Stimulated activated naive CD4-positive, alpha-beta T cell treated with Interleukin-2 at 50 U/mL for 16 hours (primary cell): ENCODE measurements at regions not wholly inside any gene's neighbourhood (a gene's known extent, or its start where the extent isn't known, plus 50 kb on each side); places are given as distances from the start of the nearest gene placed in this dataset.
"Not testable (repeated sequence)": the region's sequence is repeated elsewhere in the genome, so short reads cannot be mapped to it uniquely, and the experiment has no call there.

Source experiments
- DNase-seq: peaks from one replicate; lab custom pipeline; 2025; lab: John Stamatoyannopoulos, UW

DNA sequence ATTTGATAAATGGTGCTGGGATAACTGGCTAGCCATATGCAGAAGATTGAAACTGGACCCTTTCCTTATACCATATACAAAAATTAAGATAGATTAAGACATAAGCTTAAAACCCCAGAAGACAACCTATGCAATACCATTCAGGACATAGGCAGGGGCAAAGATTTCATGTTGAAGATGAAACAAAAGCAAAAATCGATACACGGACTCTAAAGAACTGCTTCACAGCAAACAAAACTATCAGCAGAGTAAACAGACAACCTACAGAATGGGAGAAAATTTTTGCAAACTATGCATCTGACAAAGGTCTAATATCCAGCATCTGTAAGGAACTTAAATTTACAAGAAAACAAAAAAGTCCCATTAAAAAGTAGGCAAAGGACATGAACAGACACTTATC, 255.9 kb downstream of the TINAG start:
- DNase-seq: not testable (repeated sequence)

DNA sequence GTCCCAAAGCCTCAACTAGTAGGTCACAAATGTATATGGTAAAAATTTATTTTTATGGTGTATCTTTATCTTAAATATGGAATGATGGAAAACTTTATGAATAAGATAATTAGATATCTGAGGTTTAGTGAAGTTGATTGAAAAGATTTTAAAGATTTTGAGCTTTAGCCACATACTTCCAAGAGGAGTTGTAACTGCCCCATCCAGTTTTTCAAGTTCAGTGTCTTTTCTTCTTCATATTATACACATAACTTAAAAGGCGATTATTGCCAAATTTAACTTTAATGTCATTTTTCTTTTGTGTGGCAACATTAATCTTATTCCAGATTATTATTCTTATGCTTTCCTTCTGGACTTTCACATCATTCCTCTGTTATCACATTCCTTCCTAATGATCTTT, 266.4 kb downstream of the TINAG start:
- DNase-seq: no peak

DNA sequence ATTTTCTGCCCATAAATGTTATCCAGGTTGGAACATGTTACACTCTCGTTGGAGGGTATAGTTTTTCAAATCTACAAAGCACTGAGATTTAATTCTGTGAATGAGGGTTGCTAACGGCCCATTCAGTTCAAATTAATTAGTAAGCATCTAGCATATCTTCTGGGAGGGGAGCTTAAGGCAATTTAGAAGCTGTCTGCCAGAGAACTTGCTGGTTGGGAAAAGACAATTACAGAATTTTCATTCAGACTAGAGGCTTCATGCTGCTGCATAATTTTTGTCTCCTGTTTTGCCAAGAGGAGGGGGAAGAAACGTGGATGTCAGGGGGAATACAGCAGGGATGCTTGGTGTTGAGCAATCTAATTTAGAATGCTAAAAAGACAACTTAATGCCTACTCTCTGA, 268.3 kb upstream of the FAM83B start:
- DNase-seq: no peak

DNA sequence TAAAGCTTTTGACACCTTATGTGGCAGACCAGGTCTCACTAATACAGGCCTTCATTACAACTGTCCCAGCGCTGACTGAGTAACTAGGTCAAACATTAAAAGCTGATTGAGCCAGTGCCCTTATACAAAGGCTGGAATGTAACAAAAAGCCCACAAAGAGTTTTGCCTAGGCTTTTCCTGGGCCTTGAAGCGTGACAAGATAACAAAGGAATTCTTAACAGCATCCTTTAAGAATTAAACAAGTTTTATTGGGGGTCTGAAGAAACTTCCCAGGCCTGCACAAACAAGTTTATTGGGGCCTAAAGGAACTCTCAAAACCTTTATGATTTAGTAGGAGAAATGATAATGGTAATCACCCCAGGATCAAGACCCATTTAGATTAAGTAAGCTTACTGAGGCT, 267.6 kb upstream of the FAM83B start:
- no peak for DNase-seq

DNA sequence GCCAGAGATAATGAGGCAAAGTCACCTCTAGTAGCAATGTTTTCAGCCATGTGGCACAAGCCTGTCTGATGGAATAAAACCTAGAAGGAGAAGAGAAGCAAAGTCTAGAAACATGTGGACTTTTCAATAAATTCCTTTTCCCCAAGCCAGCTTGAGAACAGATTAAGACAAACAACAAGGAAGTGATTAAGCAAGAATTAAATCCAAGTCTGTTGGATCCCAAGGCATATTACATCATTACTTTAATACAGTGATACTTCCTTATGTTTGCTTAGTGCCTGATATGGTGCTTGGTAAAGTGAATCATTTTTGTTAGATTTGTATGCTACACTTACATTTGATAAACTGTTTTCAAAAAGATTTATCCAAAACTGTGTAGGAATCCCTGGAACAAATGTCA, 260.3 kb upstream of the FAM83B start:
- no peak for DNase-seq

DNA sequence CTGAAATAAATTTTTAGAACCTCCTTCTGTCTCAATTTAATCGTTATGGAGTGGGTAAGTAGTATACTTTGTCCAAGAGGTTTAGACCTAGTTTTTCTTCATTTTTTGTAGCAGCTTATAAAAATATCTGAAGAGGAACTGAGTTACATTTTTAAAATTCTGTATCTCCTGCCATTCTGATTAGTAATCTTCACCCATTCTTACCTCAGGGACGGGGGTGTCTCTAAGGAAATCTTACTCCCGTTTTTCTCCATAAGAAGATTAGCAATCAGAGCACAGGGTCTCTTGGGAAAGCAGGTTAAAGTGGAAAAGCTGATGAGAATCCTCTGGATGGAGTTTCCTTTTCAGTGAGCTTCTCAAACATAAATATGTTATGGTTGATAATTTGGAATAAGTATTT, 259.3 kb upstream of the FAM83B start:
- no peak for DNase-seq

DNA sequence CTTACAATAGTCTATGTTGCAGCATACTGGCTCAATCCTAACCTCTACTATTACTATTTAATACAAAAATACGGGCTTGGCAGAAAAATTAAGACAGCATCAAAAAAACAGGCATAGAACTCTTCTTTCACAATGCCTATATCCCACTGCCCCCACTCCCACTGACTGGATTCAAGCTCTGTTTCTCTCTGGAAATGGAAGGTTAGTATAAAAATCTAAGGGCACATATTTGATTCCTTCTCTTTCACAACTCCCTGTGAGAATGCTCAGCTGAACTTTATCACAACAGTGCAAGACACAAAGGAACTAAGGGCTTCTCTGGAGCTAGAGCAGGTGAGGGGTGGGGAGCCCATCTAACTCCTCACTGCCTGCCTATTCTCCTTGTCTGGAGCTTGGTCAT, 258.4 kb upstream of the FAM83B start:
- no peak for DNase-seq

DNA sequence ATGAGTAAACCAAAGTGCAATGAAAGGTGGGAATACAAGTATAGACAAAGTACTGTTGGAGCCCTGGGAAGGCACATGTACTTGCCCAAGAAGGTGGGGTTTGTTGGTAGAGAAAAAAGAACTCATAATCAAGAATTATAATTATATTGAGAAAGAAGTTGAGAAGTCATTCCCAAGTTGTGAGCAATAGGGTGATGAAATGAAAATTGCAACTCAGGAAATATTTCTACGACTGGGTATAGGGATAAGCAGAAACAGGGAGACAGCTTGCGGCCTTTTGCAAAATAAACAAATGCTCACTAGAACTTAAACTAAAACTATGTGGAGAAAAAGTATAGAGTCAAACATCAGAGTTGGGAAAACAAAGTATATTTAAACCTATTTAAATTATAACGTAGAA, 250.7 kb upstream of the FAM83B start:
- DNase-seq: no peak

DNA sequence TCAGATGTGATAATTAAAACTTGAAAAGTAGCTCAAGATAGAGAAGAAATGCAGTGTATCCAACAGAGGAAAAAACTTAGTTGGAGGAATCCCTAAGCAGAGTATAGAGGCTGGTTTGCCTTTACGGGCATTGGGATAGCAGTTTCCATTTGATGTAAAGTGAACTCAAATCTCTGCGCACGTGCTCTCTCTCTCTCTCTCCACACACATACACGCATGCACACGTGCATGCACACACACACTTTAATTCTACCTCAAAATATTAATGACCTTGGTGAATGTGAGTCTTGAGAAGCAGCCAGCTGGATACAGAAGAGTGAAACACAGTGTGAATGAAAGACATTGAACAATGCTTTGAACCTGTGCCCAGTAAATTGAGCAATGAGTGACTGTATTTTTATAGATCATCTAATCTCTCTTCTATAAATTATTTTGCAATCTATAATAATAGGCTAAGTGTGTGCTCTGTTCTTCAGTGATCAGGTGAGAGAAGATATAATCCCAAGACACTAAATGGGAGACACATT, 247.7 kb upstream of the FAM83B start:
- no peak for DNase-seq

DNA sequence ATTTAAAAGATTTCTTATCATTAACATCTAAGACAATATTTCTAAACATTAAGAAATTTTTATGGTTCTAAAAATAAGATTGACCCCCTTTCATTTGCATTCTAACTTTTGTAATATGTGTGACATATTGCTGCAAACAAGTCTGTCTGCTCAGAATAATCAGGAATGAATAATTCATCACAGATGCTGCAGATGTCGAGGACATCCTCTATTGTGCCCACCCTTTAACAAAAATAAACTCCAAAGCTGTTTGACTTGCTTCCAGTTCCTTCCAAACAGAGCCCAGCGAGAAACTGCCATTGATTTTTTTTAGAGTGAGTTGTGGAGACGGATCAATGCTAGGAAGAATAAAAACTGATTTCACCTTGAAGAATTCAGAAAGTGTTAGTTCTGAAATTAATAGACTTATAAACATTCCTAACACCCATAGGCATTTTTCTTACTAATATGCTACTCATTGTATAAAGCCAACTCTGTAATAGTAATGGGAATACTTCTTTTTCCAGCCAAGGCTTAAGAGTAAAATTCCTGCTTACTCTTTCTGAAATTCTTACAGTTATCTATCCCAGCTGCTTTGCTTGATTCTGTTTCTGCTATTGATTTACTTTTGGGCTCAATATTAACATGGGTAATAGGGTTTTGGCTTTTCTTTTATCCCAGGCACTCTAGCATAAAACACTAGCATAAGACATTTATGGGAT, 244.8 kb upstream of the FAM83B start:
- DNase-seq: no peak

DNA sequence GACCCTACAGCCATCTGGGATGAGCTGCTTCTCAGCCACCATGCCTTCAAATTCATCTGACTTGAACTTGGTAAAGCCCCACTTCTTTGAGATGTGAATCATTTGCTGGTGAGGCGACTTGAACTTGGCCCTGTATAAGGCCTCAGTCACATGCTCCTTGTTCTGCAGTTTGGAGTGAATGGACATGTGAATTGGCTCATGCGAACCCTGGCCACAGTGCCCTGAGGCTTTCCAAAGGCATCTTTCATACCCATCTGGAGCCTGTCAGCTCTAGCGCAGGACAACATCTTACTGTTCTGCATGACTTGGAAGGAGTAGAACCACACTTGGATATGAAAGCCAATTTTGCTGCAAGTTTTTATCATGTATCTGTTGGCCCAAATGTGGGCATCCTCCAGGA, 244.0 kb upstream of the FAM83B start:
- DNase-seq: no peak

DNA sequence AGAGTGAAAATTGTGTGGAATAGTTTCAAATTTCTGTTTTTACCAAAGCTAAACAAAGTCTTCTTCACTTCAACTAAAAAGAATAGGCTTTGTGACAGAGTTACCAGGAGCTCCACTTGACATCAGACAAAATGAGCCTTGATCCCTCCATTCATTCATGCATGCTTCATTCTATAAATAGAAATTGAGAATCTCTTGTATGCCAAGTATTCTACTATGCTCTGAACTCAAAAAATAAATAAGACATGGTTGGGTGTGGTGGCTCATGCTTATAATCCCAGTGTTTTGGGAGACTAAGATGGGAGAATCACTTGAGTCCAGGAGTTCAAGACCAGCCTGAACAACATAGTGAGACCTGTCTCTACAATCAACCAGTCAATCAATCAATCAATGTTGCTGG, 236.6 kb upstream of the FAM83B start:
- DNase-seq: no peak

DNA sequence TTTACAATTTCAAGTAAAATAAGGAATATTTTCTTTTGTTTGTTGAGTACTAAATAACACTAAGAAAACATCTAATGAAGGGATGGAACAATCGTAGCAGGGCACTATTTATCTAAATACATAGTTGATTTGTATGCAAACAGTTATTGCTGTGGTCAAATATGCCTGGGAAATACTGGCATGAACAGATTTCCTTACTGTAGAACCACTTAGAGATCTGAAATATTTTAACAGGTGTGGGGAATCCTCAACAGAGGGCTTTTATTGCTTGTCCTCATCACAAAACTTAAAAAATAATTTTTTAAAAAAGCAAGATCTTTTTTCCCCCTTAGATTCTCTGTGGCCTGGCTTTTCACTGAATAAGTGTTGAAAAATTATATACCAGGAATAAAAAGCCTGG, 233.0 kb upstream of the FAM83B start:
- DNase-seq: no peak

DNA sequence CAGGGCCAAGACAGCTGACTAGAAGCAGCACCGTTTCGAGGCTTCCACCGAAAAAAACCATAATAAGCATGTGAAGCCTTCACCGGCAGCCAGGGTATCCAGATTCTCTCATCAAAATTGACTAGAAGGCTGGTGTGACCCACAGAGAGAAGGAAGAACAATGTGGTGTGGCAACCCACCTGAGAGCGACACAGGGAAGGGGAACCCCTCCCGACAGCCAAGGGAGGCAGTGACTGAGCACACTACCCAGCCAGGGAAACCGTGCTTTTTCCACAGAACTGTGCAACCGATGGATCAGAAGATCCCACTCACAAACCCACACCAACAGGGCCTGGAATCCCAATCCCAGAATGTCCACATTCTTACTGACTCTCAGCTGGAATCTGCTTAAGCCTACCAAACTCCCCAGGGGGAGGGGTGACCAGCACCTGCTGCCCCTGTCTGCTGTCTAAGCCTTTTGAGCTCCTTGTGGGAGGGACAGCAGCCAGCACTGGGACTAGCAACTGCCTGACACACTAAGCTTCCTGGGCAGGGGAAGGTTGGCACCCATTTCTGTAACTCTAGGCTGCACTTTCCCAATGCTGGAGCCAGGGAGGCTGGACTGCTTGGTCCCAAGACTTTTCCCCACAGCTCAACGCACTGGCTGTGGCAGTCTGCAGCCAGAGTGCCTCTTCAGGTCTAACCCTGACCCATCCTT, 231.9 kb upstream of the FAM83B start:
- DNase-seq: no peak

DNA sequence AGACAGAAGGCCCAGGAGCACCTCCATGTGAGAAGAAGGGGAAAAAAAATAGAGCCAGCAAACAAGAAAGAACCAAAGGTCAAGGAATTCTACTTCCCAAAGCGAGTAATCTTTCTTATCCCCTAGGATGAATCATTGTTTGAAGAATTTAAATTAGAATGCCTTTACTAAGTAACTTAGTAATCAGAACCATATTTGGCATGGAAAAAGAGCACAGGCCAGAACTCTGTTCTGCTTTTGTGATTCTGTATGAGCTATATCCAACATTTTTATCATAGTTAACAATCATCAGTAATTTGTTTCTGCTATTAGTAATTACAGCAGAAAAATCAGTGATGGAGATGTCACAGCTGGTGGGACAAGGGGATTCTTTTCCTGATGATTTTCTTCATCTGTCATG, 228.8 kb upstream of the FAM83B start:
- no peak for DNase-seq

DNA sequence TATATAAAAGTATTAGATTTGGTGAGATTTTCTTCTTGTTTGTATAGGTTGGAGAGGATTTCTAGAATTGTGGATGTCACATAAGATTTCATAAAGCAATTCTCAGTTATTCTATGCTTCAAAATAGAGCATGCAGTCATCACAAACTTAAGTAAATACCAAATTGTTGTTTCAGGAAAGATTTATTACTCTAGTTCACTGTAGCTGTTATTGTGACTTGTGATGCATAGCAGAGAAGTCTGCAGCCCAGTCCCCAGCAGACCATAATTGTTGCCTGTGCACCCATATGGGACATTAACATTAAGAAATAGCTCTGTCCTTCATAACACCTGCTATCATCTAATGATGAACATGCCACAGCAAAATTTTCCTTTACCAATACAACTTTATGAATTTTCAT, 228.0 kb upstream of the FAM83B start:
- DNase-seq: no peak

DNA sequence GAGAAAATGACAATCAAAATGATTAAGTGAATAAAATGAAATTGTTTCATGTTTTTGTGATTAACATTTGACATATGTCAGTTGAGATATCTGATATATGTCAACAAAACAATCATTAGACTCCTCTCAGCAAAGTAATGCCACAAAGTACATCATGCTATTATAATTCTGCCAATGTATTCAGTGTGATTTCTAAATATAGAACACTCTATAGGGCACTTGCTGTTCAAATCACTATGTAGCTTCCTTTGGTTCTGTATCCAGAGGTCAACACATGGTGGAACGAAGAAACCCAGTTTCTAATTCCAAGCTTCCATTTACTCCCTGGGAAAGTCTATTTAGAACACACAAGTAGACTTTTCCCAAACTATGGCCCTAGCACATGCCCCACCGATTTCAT, 227.5 kb upstream of the FAM83B start:
- no peak for DNase-seq

DNA sequence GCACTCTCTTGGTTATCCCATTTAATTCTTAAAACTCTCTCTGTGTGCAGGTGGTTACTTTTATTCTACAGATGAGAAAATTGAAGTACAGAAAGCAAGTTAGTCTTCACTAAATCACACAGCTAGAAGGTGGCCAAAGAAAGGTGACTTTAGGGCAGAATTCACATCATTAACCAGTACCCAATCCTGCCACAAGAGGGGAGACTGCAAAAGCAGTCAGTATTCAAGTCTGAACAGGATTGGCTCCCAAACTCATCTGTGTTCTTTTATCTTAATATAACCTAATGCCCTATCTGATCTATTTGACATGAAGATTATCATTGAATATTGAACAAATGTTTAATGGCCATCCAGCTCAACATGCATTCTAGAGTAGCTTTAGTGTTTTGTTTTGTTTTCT, 225.3 kb upstream of the FAM83B start:
- DNase-seq: no peak

DNA sequence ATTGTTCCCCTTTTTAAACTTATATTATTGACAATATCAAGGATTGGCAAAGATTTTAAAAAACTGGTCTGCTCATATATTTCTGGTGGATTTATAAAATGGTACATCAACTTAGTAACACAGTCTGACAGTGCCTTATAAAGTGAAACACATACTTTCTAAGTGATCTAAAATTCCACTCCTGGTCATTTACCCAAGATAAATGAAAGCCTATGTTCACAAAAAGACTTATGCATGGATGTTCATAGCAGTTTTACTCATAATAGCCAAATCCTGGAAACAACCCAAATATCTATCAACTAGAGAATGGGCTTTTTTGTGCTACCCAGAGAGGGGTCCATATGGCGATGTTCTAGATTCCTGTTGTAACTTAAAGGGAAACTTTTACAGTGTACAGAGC, 222.4 kb upstream of the FAM83B start:
- DNase-seq: no peak

DNA sequence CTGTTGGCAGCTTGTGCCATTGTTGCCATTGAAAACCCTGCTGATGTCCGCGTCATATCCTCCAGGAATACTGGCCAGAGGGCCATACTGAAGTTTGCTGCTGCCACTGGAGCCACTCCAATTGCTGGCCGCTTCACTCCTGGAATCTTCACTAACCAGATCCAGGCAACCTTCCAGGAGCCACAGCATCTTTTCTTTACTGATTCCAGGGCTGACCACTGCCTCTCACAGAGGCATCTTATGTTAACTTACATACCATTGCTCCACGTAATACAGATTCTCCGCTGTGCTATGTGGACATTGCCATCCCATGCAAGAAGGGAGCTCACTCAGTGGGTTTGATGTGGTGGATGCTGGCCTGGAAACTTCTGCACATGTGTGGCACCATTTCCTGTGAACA, 221.8 kb upstream of the FAM83B start:
- DNase-seq: no peak

DNA sequence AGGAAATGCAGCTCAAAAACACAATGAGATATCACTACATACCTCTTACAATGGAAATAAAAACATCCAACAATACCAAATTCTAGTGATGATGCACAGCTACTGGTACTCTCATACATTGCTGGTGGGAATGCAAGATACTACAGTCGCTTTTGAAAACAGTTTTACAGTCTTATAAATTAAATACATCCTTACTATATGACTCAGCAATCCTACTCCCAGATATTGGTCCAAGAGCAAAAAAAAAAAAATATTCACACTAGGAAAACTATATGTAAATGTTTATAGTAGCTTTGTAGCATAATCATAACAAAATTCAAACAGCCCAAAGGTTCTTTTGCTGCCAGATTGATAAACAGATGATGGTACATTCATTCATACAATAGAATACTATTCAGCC, 217.4 kb upstream of the FAM83B start:
- no peak for DNase-seq

DNA sequence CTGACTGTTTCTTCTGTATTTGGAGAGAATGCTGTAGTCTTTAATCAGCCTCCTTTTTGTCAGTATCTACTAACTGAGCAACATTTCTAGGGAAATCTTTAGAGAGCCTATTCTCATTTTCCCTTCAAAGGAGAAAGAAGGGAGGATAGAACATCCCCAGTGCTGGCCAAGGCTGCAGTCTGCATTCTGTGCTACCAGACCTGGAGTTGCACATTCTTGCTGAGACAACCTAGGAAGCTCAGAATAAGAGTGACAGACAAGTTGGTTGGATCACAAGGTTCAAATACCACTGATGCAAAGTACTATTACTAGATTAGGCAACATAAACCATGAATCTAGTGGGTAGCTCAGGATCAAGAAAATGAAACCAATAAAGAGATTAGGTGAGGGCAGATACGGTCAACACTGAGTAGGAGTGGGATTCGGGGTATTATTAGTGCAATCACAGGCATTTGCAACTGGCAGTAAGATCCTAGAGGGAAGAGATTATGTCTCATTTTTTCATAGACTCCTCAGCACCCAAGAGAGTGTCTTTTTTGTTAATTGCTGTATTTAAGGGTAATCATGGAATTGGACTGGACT, 213.5 kb upstream of the FAM83B start:
- DNase-seq: no peak

DNA sequence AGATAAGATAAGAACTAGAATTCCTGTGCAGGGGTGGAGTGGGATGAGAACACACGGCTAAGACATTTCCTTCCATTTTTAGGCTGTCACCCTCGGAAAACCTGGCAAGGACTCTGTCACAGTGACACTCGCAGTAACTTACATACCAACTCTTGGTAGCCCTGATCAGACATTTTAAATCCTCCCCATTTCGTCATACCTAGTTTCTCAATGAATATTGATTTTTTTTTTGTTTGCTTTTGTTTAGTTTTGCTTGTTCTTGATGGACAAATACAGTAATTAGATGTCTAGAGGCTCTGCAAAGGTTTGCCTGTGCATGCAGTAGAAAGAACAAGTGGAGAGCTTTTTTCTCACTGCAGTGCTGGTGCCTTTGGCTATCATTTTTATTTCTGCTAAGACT, 213.0 kb upstream of the FAM83B start:
- DNase-seq: no peak

DNA sequence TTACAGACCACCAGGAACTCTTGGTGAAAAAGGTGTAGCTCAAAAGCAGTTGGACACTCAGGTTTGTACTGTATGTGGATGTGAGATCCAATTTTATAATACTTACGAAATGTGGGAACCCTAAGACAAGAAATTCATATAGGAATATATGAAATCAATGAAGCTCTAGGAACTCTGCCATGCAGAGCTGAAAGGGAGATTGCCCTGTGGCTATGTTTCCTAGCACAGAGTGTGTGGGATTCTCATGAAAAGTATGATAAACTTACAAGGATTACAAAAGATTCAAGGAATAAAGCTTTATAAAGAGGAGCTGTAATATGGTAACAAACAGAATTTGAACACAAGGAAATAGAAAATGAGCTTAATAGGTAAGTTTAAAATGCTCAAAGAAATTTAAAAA, 205.7 kb upstream of the FAM83B start:
- DNase-seq: no peak
